HG02798 (cell line): ENCODE measurements at regions not wholly inside any gene's neighbourhood (a gene's known extent, or its start where the extent isn't known, plus 50 kb on each side); places are given as distances from the start of the nearest gene placed in this dataset.

Experiments used
- ATAC-seq: cut with Tn5 transposase; IDR thresholded peaks from one replicate; pipeline ENCODE4 v1.9.1; 2021; ENCODE audit warnings: mild to moderate bottlenecking; ENCODE audit not compliant: unreplicated experiment, poor library complexity

DNA sequence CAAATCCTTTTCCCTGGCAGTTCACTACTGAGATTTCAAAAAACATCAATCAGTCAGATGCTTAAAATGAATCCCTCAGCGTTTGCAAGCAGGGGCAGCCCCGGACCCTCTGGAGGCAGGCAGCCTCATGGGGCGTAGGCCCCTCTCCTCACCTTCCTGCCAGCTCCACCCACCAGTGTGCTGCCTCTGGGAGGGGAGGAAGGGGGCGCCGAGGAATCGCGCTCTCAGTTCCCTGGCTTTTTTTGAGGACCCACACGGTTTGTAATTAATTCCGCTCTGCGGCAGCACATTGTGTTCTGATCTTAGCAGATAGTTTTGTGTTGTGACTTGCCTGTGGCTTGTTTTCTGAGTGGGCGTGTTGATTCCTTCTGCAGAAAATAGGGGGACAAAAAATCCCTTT lies 159.9 kb downstream of the KLF13 start:
- no peak for ATAC-seq

DNA sequence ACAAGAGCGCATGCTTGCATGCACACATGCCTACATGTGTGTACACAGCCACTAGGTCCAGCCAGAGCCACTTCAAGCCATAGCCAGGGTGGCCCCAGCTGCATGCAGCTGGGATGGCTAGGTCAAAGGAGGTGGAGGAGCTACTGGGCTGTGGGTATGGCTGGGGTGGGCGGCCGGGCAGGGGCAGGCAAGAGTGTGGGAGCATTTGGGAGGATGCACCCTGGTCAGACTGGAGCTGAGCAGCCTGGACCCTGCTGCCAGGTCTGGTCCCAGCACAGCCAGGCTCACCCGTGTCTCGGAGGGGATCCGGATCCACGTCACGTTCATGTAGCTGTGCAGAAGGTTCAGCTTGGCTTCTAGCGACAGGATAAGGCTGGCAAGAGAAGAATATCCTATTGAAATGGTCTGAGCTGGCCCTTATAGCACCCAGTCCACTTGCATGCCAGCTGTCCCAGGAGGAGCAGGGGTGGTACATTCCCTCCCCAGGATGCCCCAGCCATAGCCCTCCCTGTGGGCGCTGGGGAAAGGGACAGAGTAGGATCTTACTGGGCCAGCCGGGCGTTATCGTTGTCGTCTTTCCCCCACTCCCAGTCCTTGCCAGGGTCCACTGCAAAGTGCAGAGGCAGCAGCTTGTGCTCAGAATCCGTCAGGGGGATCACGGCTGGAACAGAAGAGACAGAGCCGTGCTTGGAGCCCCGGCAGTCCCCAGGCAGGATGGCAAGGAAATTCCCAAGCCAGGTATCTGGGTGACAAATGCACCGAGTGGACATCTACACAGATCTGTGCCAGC lies 160.5 kb downstream of the KLF13 start:
- no peak for ATAC-seq

DNA sequence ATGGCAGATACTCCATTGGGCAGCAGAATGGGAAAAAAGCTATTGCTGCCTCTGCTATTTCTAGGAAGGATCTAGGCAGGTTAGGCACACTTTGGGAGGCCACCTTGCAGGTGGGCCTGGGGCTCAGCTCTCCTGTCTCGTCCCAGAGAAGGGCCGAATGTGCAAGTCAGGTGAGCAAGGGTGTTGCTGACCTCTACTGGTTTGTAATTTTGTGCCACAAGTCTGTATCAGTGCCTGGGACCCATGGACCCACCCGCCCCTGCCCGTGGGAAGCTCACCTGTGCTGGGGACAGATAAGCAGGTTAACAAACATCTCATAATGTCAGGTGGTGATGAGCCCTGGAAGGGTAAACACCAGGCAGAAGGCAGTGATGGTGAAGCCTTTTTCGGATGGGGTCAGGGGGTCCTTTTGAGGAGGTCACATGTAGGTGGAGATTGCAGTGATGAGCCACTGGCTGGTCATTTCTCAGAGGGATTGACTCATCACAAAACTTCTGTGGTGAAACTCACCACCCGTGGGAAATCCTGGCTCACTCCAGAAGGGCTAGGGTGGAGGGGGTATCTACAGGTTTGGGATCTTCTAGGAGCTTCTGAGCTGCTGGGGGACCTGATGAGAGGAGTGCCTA lies 161.3 kb downstream of the KLF13 start:
- ATAC-seq: peak; percentile 37

DNA sequence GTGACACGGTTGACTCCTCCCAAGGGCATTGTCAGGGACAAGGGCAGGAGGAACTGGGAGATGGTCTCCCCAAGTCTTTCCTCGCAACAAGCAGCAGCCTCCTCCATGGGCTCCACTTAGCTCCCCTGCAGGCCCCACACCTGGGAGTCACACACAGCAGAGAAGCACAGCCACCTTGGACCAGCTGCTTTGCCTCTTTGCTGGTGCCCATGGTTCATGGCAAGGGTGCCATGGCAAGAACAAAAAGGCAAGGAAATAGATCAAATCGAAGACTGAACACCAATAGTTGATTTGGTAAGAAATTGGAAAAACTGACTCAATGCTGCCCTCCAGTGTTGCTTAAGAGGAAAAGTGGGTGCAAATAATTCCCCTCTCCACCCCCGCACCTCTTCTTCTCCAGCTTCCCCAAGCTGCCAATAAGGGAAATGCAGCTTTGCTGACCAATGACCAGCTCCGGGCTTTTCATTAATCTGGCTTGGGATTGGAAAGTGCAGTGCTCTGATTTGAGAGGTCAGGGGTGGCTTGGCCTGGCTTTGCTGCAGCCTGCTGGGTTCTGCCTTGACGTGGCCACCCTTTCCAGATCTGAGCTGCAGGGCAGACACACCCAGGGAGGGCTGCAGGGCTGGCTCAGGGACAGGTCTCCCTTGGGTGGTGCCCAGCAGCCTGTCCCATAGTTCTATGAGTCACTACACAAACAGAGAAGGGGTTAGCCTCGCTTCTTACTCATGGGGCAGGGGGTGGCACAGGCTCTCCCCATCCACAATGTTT lies 162.0 kb downstream of the KLF13 start:
- ATAC-seq: peak; percentile 54

DNA sequence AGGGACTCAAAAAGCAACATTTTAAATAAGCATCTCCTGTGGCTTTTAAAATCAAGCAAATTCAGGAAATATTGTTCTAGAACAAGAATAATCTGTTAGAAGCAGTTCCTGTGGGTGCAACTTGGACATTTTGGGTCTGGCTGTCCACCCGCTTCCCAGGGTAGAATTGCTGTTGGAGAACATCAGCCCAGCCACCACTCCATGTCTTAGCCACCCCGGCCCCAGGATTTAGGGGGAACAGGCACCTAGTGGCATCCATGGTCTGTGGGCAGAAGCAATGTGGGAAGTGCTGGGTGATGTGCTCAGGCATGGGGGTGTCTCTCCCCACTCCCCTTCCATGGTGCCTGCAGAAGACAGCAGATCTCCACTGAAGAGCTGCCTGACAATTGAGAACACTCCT lies 162.6 kb downstream of the KLF13 start:
- ATAC-seq: no peak

DNA sequence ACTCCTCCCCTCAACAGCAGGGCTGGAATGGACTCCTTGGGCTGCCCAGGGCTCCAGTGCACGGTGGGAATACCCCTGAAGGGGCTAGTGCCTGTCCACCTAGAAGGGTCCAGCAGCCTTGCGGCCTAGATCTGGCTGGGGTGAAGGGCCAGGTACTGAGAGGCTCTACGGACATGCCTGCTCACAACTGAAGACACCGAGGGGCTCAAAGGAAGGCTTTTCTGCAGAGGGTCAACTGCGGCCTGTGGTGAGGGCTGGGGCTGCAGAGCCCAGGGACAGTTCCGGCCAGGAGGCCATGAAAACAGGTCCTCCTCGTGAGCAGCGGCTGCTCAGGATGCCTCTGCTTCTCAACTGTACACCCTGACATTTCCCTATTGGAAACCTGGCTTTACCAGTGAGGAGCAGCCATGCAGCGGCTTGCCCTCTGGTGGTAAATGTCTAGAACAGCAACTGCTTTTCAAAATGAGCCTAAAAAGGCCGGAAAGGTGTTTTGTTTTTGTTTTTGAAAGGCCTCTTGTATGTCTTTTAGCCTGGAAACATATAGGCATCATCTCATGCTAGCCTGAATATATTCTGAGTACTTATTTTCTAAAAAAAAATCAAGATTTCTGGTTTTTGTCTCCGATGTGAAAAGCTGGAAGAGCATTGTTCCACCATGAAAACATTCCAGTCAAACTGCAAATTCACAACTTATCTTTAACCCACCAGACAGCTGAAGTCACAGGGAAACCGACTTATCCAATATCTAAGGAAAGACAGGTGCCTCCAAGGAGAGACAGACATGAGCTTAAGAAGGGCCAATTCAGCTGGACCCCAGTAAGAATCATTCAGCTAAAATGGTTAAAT lies 163.4 kb downstream of the KLF13 start:
- ATAC-seq: no peak

DNA sequence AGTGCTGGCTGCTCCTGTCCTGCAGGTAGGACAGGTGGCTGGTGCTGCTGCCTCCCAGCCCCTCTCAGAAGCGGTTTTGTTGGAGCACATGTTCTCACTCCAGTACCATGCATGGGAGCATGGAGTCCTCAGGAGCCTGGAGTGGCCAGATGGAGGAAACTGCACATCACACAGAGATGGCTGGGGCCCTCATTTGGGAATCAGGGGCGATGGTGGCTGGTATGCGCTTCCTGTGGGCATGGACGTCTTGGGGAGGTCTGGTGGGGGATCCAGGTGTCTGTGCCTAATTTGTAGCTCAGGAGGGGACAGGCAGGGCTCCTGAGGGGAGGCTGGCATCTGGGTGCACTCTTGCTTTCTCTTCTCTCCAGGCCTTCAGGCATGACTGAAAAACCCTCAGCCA lies 168.2 kb downstream of the KLF13 start:
- no peak for ATAC-seq

DNA sequence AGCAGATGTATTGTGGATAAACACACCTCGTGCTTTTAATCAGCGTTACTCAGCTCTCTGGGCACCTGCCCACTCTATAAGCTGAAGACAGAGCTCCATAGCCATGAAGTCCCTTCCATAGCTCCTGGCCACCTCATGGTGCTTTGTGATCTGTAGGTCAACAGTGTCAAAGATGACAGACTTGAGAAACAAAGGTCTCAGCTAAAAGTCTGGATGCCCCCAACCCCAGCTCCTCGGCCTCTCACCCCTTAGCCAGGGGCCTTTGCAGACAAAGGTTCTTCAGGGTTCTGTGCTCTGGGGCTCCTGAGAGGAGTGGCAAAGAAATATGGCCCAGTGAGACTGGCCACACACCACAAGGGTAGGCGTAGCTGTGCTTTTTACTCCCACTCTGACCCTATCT lies 168.6 kb downstream of the KLF13 start:
- no peak for ATAC-seq

DNA sequence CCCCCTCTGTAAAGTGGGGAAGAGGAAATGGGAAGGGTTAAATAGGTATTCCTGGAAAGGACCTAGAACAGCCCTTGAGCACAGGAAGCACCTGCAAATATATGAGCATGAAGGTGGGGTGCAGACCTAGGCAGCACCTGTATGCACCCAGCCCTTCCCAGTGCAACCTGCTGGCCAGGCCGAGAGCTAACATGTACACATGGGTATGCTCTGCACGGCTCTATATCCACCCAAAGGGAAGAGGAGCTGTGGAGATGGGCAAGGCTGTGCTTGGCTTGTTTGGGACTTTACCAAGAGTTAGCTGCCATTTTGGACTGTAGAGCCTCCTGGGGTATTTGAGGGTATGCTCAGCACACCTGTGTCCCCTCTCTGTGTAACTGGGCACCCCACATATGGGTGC lies 171.2 kb downstream of the KLF13 start:
- no peak for ATAC-seq

DNA sequence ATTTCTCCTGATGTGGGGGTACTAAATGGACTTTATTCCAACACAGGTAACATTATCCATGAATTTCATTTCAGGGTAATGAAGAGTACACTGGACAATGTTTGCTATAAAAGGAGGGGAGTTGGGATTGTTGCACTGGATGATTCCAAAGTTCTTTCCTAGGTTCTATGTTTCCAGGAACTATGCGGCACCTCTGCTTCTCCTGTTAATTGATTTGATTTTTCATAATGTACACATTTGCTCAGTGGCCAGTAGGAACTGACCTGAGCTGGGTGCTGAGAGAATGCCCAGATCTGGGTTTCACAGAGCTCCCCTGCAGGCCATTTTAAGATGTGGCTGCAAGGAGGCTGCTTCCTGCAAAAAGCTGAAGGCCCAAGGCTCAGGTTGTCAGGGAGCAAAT lies 171.7 kb downstream of the KLF13 start:
- no peak for ATAC-seq

DNA sequence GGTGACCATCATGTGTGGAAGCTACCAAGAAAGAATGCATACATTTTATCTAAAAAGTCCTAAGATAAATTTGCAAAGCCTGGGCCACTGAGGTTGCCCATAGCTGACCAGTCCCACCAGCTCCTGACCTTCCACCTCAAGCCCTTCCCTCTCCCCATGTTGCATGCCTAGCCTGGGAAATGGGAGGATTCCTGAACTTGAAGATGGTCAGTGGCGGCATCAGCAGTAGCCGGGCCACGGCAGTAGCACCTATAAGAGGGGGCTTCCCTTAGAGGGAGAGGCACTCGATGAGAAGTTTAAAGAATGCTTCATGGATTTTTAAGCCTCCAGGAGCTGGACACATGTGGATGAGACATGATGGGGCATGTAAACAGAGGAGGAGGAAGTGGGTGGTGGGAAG lies 172.1 kb downstream of the KLF13 start:
- no peak for ATAC-seq

DNA sequence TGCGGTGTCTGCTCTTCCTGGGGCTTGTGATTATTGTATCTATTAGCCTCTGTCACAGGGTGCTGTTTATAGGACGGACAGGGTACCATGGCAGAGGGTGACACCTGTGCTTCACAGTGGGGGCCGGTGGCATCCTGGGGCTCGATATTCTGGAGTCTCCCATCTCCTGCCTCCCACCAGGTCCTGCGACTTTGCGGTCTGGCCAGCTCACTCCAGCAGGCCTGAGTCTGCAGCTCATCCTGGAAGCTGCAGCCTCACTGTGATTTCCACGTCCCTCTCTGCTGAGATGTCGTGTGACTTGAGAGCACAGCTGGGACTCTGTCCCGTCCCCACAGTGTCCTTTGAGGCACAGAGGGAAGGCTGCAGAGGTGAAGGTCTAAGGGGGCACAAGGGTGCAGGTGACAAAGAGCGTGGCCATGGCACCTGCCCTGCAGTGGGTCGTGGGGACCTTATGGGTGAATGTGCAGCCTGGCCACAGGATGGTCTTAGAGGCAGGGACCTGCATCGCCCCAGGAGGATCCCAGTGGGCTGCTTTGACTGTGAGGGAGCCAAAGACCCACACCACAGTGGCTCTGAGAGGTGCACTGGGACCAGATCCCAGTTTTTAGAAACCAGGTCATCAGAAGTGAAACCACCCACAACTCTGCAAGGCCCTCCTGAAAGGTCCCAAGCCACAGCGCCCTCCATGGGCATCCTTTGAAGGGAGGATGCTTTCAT lies 172.8 kb downstream of the KLF13 start:
- ATAC-seq: no peak

DNA sequence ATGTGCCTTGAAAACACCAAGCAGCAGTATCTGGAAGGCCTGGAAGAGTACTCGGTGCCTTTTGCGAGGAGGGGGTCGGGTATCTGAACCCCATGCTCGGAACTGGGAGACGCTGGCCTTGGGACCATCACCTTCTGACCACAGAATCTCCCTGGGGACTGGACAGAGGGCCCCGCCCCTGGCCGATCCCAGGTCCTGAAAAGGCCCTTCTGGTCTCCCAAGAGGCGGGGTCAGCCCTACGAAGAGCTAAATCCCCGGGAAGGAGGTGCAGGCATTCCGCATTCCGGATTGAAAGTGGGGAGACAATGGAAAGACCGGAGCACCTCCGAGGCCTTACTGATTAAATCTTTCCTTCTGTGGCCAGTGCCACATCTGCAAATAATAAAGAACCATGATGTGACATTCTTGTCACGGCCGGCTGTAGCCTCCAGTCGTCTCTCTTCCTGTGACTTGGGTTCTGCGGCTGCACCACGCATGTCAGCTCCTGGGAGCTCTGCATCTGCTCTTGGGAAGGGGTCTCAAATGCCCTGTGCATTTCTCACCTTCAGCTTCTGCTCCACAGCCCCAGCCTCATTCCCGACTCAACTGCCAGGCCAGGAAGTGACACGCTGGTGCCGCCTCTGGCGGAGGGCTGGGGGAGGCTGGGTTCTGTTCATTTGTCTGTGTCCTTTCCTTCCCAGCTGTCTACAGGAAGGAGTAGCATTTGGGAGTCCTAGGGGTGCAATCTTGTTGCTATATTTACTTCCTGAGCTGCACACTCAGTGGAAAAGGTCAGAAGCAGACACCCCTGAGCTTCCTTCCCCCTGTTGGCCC lies 173.5 kb downstream of the KLF13 start:
- no peak for ATAC-seq

DNA sequence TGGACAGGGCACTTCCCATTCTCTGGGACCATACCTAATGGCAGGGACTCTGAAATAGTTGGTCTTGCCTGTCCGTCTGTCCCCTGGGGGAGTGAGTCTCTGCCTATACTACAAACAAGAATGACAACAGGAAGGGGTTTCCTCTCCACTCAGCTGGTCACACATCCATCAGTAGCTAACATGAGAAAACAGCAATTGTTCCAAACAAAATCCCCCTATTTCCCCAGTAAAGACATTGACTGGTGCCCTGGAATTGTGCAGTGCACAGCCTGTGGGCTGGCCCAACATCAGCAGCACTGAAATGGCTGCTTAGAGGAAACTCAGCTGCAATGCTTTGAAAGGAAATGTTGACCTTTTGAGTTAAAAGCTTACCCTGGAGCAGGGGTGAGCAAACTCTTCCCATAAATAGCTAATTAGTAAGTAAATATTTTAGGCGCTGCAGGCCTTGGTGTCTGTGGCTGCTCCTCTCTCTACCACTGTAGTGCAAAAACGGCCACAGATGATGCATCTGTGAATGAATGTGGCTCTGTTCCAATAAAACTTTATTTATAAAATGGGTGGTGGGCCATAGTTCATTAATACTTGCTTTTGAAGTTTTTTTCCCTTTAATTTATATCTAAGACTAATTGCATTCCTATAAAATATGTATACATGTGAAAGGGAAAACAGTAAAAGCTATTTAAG lies 174.3 kb downstream of the KLF13 start:
- no peak for ATAC-seq

DNA sequence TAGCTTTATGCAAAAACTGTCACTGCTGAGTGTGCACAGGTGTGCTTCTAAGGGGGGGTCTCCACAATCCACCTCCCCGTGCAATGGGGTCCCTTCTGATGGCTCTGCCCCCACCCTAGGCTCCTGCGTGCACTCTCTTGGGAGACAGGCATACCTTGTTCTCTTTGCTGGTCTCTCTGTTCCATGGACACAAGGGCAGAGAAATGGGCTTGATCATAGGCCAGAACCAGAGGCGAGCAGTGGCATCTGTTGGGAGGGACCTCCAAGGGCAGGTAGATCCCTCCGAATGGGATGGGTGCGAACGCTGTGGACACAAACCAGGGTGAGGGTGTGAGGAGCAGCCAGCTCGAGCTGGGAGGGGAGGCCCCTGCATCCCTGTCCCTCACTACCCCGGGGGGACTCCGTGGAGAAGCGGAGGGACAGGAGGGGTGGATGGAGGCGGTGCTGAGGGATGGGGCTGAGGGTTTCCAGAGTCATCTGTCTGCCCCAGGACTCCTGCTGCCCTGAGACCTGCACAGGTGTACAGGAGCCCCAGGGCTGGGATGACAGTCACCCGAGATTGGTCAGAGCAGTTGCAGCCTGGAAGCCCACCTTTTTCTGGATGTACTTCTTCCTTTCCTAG lies 175.0 kb downstream of the KLF13 start:
- no peak for ATAC-seq

DNA sequence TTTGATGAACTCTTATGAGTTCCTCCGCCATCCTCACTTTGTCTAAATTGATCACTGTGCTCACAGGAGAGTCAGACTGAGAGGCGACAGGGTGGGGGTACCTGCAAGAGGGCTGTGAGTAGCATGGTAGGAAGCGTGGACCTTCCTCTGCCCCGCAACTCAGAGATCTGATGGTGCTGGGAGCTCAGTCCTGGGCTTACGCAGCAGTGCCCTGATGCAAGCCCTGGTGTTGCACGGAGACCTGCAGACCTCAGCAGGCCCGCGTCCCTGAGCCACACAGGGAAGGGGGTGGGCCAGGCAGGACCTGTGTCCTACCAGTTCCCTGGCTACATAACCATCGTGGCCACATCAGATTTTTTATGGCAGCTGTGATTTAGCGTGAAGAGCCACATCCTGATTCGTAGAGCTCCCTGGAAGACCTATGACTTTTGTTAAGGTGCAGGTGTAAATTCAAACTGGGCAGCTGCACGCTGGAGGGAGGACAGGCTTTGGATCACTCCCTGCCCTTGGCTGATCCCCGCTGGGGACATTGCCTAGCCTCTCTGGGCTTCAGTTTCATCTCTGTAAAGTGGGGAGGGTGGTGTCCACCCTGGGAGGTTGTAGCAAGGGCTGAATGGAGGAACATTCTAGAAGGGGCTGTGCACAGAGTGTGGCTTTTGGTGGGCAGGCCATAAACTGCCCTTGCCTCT lies 176.1 kb downstream of the KLF13 start:
- no peak for ATAC-seq

DNA sequence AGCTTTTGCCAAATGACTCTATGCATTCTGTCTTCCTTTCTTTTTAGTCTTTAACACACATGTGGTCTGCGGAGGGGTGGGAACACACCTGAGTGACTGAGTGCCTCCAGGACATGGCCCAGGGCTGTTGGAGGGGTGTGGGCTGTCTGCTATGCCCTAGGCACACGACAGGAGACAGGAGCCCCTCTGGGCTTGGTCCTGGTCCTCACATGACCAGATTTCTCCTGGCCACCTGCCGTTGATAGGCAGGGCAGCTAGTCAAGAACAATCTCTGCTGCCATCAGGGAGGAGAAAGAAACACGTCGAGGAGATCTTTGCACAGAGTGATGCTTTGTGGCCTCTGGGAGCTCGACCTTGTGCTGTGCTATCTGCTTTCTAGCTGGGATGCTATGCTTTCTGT lies 176.6 kb downstream of the KLF13 start:
- no peak for ATAC-seq
